Activated CD8-positive, alpha-beta T cell treated with anti-CD3 and anti-CD28 coated beads for 36 hours (primary cell): ENCODE measurements at regions not wholly inside any gene's neighbourhood (a gene's known extent, or its start where the extent isn't known, plus 50 kb on each side); places are given as distances from the start of the nearest gene placed in this dataset.
"Not testable (repeated sequence)": the region's sequence is repeated elsewhere in the genome, so short reads cannot be mapped to it uniquely, and the experiment has no call there.

Experiments used
- ATAC-seq: fragments of 200-7000 bp; cut with Tn5 transposase; one replicate; pipeline ENCODE4 v1.10.0; 2021; ENCODE audit warnings: mild to moderate bottlenecking, moderate library complexity
- CTCF ChIA-PET: fragments of 350-600 bp; sonication (Branson Sonifier 250); formaldehyde crosslinking; loops from one replicate; lab custom pipeline; 2021; ENCODE audit warnings: antibody characterized with exemption; lab: Charles Lee
- POLR2A ChIA-PET: fragments of 350-600 bp; sonication (Branson Sonifier 250); formaldehyde crosslinking; loops from one replicate; lab custom pipeline; 2021; ENCODE audit warnings: antibody characterized with exemption; lab: Charles Lee
- DNase-seq: peaks from one replicate; pipeline ENCODE4 v3.0.0-alpha.2; 2020
- H3K27ac Mint-ChIP-seq: one replicate; pipeline ENCODE4 v1.8.0; 2021; ENCODE audit warnings: mild to moderate bottlenecking, mixed read lengths
- H3K27me3 Mint-ChIP-seq: one replicate; pipeline ENCODE4 v1.8.0; 2021; ENCODE audit warnings: mixed read lengths
- H3K36me3 Mint-ChIP-seq: one replicate; pipeline ENCODE4 v1.8.0; 2021; ENCODE audit warnings: low read depth, mixed read lengths
- H3K4me1 Mint-ChIP-seq: one replicate; pipeline ENCODE4 v1.8.0; 2021; ENCODE audit warnings: low read depth, mixed read lengths
- H3K4me3 Mint-ChIP-seq: one replicate; pipeline ENCODE4 v1.8.0; 2021; ENCODE audit warnings: mild to moderate bottlenecking, moderate library complexity, mixed read lengths
- H3K9me3 Mint-ChIP-seq: one replicate; pipeline ENCODE4 v1.8.0; 2021; ENCODE audit warnings: mixed read lengths
- CTCF ChIP-seq: fragments of 200-600 bp; IDR thresholded peaks from one replicate; pipeline ENCODE4 v1.8.0; 2022; ENCODE audit warnings: antibody characterized with exemption, mild to moderate bottlenecking
- intact Hi-C: fragments of 100-400 bp; cut with micrococcal nuclease; formaldehyde crosslinking; loops from one replicate; pipeline ENCODE4 v1.10.0; 2022

- H3K36me3 Mint-ChIP-seq: no peaks in the 10 kb centered on the region
- no peak for DNase-seq
- no peaks in the 10 kb centered on the region for H3K4me1 Mint-ChIP-seq
- no peak overlapping the region for H3K27ac Mint-ChIP-seq
- no peak for TF ChIP-seq CTCF
- peaks cover 3% of the 10 kb centered on the region for H3K9me3 Mint-ChIP-seq
- H3K27me3 Mint-ChIP-seq: peaks cover 16% of the 10 kb centered on the region
- no peak for ATAC-seq
- no peak overlapping the region for H3K4me3 Mint-ChIP-seq
- ChIA-PET CTCF (no interaction called here), POLR2A (no interaction called here)
- intact Hi-C loops: no loop called here
Observed at GRCh38 chr22:27105142-27106025, 448.0 kb downstream of the MIAT start.

GRCh38 chr22:27106985-27107384 lies 449.6 kb downstream of the MIAT start:
- Mint-ChIP-seq H3K27ac (no peak overlapping the region), H3K4me1 (no peaks in the 10 kb centered on the region), H3K4me3 (no peak overlapping the region), H3K36me3 (no peaks in the 10 kb centered on the region), H3K27me3 (peaks cover 6% of the 10 kb centered on the region), H3K9me3 (peaks cover 3% of the 10 kb centered on the region)
- intact Hi-C loops: no loop called here
- ChIA-PET POLR2A (no interaction called here), CTCF (no interaction called here)
- ATAC-seq (no peak), DNase-seq (no peak)
- TF ChIP-seq CTCF: no peak

GRCh38 chr22:27107386-27107785 lies 450.0 kb downstream of the MIAT start:
- TF ChIP-seq CTCF: no peak
- H3K27ac Mint-ChIP-seq: no peak overlapping the region
- peaks cover 3% of the 10 kb centered on the region for H3K9me3 Mint-ChIP-seq
- intact Hi-C loops: no loop called here
- no peak overlapping the region for H3K4me3 Mint-ChIP-seq
- no peak for ATAC-seq
- ChIA-PET CTCF (no interaction called here), POLR2A (no interaction called here)
- no peak for DNase-seq
- H3K36me3 Mint-ChIP-seq: no peaks in the 10 kb centered on the region
- H3K4me1 Mint-ChIP-seq: no peaks in the 10 kb centered on the region
- H3K27me3 Mint-ChIP-seq: peaks cover 7% of the 10 kb centered on the region

GRCh38 chr22:27107824-27108223 lies 450.4 kb downstream of the MIAT start:
- no peaks in the 10 kb centered on the region for H3K4me1 Mint-ChIP-seq
- H3K27ac Mint-ChIP-seq: no peak overlapping the region
- CTCF ChIA-PET: no interaction called here
- H3K27me3 Mint-ChIP-seq: peaks cover 4% of the 10 kb centered on the region
- no peak for ATAC-seq
- intact Hi-C loops: no loop called here
- DNase-seq: no peak
- peaks cover 3% of the 10 kb centered on the region for H3K9me3 Mint-ChIP-seq
- H3K4me3 Mint-ChIP-seq: no peak overlapping the region
- no peak for TF ChIP-seq CTCF
- no peaks in the 10 kb centered on the region for H3K36me3 Mint-ChIP-seq
- POLR2A ChIA-PET: no interaction called here

- H3K27ac Mint-ChIP-seq: no peak overlapping the region
- no peak for ATAC-seq
- peaks cover 3% of the 10 kb centered on the region for H3K9me3 Mint-ChIP-seq
- no peaks in the 10 kb centered on the region for H3K4me1 Mint-ChIP-seq
- TF ChIP-seq CTCF: no peak
- ChIA-PET POLR2A (no interaction called here), CTCF (no interaction called here)
- intact Hi-C loops: no loop called here
- H3K27me3 Mint-ChIP-seq: peaks cover 4% of the 10 kb centered on the region
- no peak for DNase-seq
- no peaks in the 10 kb centered on the region for H3K36me3 Mint-ChIP-seq
- no peak overlapping the region for H3K4me3 Mint-ChIP-seq
Observed at GRCh38 chr22:27108425-27109114, 451.2 kb downstream of the MIAT start.

- DNase-seq, CTCF ChIA-PET, POLR2A ChIA-PET, H3K27ac Mint-ChIP-seq, H3K4me3 Mint-ChIP-seq, H3K27me3 Mint-ChIP-seq, H3K4me1 Mint-ChIP-seq, H3K36me3 Mint-ChIP-seq, intact Hi-C loops, ATAC-seq, H3K9me3 Mint-ChIP-seq: not testable (repeated sequence)
Observed at GRCh38 chr22:27109406-27109805, 452.0 kb downstream of the MIAT start.
